Ovary (tissue), 3 donors: ENCODE measurements at regions not wholly inside any gene's neighbourhood (a gene's known extent, or its start where the extent isn't known, plus 50 kb on each side); places are given as distances from the start of the nearest gene placed in this dataset.

ENCODE experiments used
- POLR2A ChIP-seq: fragments of 450-650 bp; IDR thresholded peaks from one replicate; pipeline ENCODE4 v1.6.1; 2017; ENCODE audit warnings: antibody characterized with exemption, mild to moderate bottlenecking, moderate library complexity
- TF ChIP-seq, protein P1 (sequence below), 3 donors: fragments of 450-650 bp in 2 of 3; fragments of 200-600 bp in 1 of 3; IDR thresholded peaks; one replicate each; pipeline versions ENCODE4 v1.5.1 to v1.8.0; 2016 to 2022; ENCODE audit warnings: antibody characterized with exemption in 3 of 3, mild to moderate bottlenecking in 1 of 3
- donor health status: DM: no; HTN: no; CAD: no.

DNA sequence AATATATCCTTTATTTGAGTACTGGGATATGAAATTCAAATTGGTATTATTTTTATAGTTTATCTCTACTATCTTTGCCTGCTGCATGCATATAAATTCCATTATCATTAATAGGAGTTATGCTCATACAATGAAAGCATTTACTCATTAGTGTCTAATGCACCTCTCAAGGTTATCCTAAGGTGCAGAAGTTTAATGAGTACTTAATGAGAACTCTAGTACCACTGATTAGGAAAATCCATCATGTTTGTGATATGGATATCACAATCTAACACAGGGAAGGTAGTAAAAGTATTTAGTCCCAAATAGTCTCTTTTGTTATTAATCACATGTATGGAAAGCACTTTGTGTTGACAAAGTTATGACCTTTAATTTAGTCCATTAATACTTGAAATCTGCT, 77.2 kb upstream of the SLC10A2 start:
- TF ChIP-seq, protein P1, sequence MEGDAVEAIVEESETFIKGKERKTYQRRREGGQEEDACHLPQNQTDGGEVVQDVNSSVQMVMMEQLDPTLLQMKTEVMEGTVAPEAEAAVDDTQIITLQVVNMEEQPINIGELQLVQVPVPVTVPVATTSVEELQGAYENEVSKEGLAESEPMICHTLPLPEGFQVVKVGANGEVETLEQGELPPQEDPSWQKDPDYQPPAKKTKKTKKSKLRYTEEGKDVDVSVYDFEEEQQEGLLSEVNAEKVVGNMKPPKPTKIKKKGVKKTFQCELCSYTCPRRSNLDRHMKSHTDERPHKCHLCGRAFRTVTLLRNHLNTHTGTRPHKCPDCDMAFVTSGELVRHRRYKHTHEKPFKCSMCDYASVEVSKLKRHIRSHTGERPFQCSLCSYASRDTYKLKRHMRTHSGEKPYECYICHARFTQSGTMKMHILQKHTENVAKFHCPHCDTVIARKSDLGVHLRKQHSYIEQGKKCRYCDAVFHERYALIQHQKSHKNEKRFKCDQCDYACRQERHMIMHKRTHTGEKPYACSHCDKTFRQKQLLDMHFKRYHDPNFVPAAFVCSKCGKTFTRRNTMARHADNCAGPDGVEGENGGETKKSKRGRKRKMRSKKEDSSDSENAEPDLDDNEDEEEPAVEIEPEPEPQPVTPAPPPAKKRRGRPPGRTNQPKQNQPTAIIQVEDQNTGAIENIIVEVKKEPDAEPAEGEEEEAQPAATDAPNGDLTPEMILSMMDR (IDR thresholded peaks at IDR 0.05), result no peak
- no peak for TF ChIP-seq POLR2A
